HEK293T (cell line): ENCODE measurements at regions not wholly inside any gene's neighbourhood (a gene's known extent, or its start where the extent isn't known, plus 50 kb on each side); places are given as distances from the start of the nearest gene placed in this dataset.

Experiments
- SP1 ChIP-seq: fragments of 450-650 bp; IDR thresholded peaks from 2 replicates; pipeline ENCODE4 v1.6.1; 2017
- SUZ12 ChIP-seq: fragments of 450-650 bp; IDR thresholded peaks from 2 replicates; pipeline ENCODE4 v1.6.1; 2016; ENCODE audit warnings: mild to moderate bottlenecking

- TF ChIP-seq SP1: no peak
- TF ChIP-seq SUZ12: no peak
Observed at GRCh38 chr12:126899926-126900792, 1366.8 kb upstream of the TMEM132C start.
